ENCODE measurements at regions not wholly inside any gene's neighbourhood (a gene's known extent, or its start where the extent isn't known, plus 50 kb on each side); places are given as distances from the start of the nearest gene placed in this dataset.
"Not testable (repeated sequence)": the region's sequence is repeated elsewhere in the genome, so short reads cannot be mapped to it uniquely, and the experiment has no call there.

DNA sequence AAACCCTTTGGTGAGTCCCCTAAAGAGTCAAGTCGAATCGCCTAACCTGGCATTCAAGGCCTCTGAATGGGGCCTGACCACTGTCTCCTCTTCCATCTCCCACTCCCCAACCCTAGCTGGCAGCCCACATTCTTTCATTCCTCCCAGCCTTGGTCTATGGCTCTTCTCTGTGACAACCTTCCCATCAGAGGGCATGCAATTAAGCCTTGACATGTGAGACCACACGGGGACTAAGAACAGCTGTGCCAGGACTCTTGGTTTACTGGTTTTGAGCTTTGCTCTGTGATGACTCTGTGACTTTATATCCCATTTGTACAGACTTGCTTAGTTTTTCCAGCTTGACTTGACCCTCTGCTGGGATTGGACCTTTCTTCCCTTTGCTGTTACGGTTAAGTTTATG lies 116.6 kb downstream of the BUB3 start:
- DNase-seq: no peak

GRCh38 chr10:123272171-123272570 lies 118.0 kb downstream of the BUB3 start:
- DNase-seq: no peak

DNA sequence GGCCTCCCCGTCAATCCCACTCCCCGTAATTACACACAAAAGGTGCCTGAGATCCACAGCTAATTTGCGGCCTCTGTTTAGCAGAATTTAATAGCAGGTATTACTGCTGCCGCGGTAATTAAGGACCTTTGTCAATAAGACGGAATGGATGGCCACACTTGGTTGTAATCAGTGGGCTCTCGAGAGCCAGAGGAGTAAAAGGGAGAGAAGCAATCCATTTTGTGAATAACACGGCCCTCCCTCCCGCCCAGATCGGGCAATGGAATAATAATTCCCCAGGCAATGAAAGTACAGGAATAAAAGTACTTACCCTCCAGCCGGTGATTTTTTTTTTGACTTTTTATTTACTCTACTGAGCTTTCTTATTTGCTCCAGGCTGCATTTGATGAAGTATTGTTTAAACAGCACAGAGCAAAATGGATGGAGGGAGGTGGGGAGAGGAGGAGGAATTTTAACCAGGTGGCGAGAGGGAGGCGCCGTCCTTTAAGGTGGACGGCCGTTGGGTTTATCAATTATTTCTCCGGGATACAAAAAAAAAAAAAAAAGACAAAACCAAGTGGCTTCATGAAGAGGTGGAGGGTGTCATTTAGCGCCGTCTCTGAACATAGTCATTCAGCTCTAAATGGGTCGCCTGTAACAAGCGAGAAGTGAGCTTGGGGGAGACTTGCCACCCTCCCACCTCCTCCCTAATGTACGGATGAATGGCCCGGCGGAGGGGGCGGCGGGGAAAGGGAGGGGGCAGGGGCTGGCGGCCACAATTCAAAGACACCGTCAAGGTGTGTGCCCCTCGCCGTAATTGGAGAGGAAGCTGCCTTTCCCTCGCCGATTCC lies 120.3 kb downstream of the BUB3 start:
- peak; percentile 83 to 93 for DNase-seq

- DNase-seq: no peak
These were observed 120.9 kb downstream of the BUB3 start for GRCh38 chr10:123275136-123275564.

DNA sequence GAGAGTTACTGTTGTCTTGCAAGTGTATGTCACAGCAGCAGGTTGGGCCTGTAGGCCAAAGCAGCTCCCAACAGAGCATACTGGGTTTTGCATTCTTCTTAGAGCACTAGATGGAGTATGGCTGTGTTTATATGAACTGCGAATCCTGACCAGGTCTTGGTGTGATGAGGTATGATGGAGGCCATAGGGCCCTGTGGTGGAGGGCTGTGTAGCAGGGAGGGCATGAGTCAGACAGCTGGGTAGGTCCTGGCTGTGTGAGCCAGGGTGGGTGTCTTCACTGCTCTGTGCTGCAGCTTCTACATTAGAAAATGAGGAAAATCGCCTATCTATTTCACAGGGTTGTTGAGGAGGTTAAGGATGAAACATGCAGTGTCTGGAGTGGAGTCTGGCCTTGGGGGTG lies 124.2 kb downstream of the BUB3 start:
- DNase-seq: no peak

DNA sequence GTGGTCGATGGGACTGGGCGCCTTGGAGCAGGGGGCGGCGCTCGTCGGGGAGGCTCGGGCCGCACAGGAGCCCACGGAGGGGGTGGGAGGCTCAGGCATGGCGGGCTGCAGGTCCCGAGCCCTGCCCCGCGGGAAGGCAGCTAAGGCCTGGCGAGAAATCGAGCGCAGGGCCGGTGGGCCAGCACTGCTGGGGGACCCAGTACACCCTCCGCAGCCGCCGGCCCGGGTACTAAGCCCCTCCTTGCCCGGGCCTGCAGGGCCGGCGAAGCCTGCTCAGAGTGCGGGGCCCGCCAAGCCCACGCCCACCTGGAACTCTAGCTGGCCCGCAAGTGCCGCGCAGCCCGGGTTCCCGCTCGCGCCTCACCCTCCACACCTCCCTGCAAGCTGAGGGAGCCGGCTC lies 129.2 kb downstream of the BUB3 start:
- not testable (repeated sequence) for DNase-seq

- DNase-seq: peak in 1 of 2 experiments; percentile 20
These were observed 129.8 kb downstream of the BUB3 start for GRCh38 chr10:123284022-123284421.

DNA sequence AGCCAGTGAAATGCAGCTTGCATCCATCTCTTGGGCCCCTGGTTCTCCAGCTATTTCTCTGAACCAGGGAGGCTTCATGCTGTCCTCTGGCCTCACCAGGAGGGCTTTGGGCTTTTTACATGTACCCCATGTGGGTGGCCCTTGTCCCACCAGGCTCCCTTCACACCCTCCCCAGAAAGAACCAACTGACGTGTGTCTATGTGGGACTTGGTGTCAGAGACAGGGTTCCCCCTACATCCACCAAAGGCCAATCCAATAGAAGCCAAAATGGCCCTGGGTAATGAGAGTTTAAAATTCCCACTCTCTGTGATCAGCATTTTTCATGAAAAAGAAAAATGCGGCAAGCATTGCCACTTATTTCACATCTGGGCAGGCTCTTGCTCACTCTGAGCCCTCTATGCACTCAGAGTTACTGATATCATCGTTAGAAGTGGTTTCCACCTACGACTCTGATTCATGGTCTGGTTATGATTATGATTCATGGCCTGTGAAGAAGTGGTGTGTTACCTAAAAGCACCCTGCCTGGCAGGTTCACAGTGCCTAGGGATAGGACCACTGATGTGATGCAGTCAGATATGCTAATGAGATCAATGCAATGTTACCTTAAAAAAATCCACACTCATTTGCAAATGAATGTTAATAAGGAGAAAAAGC lies 133.5 kb downstream of the BUB3 start:
- DNase-seq: no peak

DNA sequence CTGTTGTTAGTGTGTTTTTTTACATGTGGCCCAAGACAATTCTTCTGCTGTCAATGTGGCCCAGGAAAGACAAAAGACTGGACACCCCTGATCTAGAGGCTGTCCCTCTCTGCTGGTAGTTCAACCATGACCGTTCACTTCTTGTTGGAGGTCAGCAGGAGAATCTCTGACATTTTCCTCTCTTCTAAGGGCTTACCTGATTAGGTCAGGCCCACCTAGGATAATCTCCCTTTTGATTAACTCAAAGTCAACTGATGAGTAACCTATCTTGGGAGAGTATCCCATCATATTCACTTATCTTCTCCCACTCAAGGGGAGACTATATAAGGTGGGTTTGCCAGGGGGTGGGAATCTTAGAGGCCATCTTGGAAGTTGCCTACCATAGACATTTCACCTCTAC lies 135.2 kb downstream of the BUB3 start:
- no peak for DNase-seq

GRCh38 chr10:123294109-123294508 lies 139.9 kb downstream of the BUB3 start:
- DNase-seq: no peak

GRCh38 chr10:123294886-123295285 lies 140.7 kb downstream of the BUB3 start:
- DNase-seq: no peak

- no peak for DNase-seq
These were observed 141.4 kb downstream of the BUB3 start for GRCh38 chr10:123295644-123296043.

GRCh38 chr10:123297175-123297574 lies 143.0 kb downstream of the BUB3 start:
- no peak for DNase-seq

- DNase-seq: no peak
These were observed 144.4 kb downstream of the BUB3 start for GRCh38 chr10:123298583-123298982.

DNA sequence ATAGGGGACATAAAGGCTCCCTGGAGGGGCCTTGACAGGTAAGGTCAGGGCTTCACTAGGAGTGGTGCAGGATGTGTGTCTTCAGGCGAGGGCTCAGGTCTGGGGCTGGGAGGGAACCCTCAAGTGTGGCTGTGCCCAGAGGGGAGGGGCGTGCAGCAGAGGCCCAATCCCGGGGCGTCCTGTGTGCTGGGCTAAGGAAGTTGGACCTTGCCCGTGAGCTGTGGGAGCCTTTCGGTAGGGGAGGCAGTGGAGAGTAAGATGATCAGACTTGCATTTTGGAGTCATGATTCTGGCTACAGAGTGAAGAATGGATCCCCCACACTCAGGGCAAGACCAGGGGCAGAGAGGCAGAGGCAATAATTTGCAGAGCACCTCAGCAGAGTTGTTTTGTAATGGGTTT lies 145.4 kb downstream of the BUB3 start:
- DNase-seq: no peak

- DNase-seq: no peak
These were observed 147.1 kb downstream of the BUB3 start for GRCh38 chr10:123301077-123301857.

DNA sequence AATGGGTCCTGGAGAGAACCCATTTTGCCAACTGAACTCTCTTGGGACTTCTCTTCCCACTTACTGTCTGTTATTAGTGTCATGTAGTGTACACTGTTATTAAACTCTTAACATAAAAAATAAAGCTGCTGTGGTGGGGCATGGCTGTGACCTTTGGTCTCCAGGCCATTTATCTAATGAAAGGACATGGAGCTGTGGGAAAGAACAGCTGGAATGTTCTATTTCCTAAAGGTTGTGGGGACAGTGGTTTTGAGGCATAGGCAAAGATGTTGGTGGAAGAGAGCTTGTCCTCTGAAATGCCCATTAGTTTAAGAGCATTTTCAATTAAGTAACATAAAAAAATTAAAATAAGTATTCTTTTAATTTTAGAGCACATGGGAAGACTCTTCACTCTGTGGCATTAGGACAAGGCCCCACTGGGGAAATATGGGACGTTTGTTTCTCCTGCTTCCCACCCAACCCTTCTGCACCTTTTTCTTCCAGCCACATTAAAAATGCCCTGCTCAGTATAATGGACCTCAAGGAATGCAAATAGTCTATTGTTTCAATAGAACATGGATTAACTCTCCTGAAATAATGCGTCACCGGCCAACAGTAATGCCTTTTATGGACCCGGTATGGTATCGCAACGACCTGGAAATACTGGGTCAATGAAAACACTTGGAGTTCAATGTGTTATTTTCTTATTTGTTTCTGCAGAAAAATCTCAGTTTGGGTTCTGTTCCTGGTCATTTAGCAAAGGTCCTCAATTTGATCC lies 149.6 kb downstream of the BUB3 start:
- DNase-seq: no peak

GRCh38 chr10:123305671-123306070 lies 151.5 kb downstream of the BUB3 start:
- DNase-seq: no peak

DNA sequence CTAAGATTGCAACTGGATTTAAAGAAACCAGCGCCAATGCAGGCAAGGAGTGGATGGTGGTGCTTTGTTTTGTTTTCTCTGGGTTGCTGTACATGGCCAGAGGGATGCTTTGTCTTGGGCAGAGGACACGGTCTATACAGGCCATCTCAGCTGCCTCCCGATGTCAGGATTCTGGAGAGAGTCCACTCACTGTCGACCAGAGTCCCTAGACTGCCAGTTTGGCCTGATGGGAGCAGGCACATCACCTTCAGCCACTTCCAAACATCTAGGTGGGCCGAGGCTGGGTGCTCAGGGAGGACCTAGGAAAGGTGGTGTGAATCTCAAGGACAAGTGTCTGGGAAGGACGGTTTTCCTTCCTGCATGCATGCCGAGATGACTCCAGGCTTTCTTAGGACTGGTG lies 152.1 kb downstream of the BUB3 start:
- DNase-seq: no peak

DNA sequence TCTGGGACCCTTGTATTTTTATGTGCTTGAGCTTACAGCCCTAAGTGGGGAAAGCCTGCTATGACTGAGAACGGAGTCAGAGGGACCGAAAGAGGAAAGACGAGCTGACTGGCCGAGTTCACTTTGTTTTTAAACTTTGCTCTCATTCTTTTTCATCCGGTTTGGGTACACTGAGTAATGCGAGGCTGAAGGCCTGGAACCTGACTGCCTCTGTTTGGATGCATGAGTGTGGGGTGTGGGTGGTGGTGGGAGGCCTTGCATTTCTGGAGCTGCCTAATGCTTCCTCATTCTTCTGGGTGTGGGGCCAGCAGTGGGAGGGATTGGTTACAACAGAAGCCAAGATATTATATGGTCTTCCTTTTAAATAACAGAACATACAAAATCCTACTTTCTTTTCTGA lies 155.5 kb downstream of the BUB3 start:
- DNase-seq: no peak

DNA sequence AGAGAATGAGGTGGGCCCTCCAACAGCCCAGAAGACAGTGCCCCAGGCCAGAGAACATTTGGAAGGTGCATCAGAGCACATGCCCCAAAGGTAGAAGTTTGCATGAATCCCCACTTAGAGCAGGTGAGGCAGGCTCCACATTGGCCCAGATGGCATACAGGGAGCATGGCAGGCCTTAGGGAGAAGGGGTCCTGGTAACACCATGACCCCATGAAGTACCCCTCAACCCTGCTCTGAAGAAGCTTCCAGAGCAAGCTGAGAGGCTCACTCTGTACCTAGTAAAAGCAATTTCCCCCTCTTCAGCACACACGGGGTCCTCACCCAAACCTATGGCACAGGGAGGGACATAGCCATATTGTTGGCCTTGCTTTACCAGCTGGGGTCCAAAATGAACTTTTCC lies 162.6 kb downstream of the BUB3 start:
- DNase-seq: no peak

DNA sequence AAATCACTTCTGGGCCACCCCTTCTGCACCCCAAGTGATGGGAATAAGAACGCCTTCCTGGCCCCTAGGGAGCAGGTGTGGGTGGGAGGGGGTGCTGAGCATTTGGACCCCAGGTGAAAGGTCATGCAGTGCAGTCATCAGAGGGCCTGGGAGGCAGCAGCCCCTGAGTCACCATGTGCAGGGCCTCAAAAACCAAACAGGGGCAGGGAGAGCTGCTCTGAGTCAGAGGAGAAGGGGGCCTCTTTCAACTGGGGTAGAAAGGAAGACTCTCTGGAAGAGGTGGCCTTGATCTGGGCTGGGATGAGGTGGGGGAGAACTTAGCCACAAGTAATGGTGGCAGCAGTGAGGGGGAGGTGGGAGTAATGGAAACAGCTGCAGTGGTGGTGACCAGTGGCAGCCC lies 164.3 kb downstream of the BUB3 start:
- DNase-seq: no peak

DNA sequence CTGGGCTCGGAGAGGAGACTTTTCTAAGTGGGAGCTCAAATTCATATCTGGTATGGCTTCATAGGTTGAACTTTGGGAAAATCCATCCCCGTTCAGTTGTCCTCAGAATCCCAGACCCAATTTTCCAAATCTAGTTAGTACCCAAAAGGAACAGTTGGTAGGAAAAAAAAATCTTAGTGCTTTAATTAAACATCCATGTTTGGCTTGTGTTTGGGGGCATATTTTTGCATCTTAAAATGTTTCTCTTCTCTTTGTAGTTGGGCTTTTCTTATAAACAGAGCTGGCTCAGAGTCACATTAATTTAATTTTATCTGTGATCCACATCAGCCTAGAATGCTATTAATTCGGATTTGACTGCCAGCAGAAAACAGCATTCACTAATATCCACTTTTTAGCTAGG lies 165.9 kb downstream of the BUB3 start:
- DNase-seq: no peak

All from NCI-H1930 (cell line).